ENCODE measurements at regions not wholly inside any gene's neighbourhood (a gene's known extent, or its start where the extent isn't known, plus 50 kb on each side); places are given as distances from the start of the nearest gene placed in this dataset.

DNA sequence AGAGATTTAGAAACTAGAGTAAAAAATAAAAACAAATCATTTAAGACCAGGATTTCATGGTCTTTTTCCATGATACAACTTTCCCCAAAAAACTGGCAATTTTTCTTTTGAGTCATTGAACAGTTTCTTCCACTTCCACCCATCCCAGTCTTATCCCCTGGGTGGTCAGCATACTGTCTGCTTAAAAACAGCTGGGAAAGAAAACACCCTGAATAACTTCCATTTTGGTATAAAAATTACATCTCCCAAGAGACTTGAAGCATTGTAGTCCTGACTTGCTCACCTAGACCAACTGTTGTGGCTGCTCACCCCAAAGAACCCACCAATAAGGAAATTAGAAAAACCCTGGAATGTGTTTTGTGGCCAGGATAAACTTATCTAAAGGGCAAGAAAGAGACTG, 731.3 kb downstream of the NR2F1-AS1 start:
- TF ChIP-seq EP300 (IDR thresholded peaks at IDR 0.05) (no peak), POLR2A (IDR thresholded peaks at IDR 0.05) (no peak)
